GM13977 (cell line): ENCODE measurements at regions not wholly inside any gene's neighbourhood (a gene's known extent, or its start where the extent isn't known, plus 50 kb on each side); places are given as distances from the start of the nearest gene placed in this dataset.
A peak's percentile ranks its signal among the peaks of the same experiment; 100 is the strongest.

Source experiments
- DNase-seq: peaks from one replicate; pipeline ENCODE4 v3.0.0; 2012; ENCODE audit warnings: low spot score
- CTCF ChIP-seq: IDR thresholded peaks from 2 replicates; pipeline ENCODE4 v1.5.1; 2012; ENCODE audit warnings: mild to moderate bottlenecking, control low read depth; ENCODE audit not compliant: insufficient read depth; ENCODE audit errors: extremely low read depth, missing control alignments
- in situ Hi-C: fragments of 300-500 bp; cut with MboI; formaldehyde crosslinking; loops from one replicate; pipeline ENCODE4 v1.12.0; 2022; ENCODE audit warnings: low sequenced_read_pairs, low pct_unique_long_range_greater_than_20kb, mixed read lengths, inconsistent platforms; ENCODE audit not compliant: unreplicated experiment

DNA sequence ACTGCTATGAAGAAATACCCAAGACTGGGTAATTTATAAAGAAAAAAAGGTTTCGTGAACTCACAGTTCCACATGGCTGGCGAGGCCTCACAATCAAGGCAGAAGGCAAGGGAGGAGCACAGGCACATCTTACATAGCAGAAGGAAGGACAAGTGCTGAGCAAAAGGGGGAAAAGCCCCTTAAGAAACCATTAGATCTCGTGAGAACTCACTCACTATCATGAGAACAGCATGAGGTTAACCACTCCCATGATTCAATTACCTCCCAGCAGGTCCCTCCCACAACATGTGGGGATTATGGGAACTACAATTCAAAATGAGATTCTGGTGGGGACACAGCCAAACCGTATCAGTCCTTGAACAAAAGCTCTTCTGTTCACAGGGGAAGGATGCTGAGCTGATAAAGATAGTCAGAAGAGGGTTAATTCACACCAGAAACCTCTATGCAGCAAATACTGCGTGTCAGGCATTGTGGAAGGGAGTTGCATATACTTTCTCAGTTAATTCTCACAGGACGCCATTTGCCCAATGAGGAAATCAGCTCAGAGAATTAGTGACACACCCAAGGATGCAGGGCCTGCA is 246.2 kb downstream of the FOXO1 start:
- in situ Hi-C loops: no loop called here
- no peak for DNase-seq
- TF ChIP-seq CTCF: no peak

DNA sequence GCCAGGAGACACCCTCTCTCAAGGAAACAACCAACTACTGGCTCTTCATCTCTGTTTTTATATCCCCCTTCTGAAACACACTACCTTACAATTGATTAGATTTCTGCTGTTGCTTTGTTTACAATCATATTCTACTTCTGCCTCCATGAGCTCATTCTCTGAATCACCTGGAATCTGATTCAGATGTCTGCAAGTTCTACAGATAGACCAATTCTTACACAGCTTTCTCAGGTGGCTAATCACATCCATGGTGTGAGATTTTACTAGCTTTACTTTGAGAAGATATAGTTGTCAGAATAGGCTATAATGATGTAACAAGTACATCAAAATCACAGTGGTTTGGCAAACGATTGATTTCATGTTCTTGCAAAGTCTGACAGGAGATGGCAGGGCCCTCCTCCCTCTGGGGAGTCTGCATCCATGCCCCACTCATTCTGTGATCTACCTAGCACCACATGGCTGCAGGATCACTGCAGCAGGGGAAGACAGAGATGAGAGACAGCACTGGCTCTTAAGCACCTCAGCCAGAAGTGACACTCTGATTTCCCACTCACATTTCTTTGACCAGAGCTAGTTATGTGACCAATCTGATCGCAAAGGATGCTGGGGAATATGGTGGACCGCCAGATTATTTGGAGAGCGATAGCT is 243.7 kb downstream of the FOXO1 start:
- DNase-seq: no peak
- in situ Hi-C loops: no loop called here
- TF ChIP-seq CTCF: no peak

DNA sequence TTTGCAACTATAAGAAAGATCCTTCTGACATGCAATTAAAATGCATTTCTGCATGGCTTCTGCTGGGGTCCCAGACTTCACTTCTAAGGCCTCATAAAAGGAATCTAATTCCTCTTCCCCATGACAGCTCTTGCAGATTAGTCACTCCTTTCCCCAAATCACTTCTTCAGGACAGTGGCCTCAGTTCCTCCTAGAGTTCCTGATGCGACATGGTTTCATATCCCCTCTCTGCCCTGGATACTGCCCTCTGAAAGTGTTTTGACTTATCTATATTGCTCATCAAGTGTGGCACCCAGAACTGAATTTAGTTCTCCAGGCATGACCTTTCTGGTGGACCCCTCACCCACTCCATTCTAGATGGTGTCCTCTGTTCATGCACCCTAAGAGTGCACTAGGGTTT is 238.1 kb downstream of the FOXO1 start:
- DNase-seq: no peak
- in situ Hi-C loops: no loop called here
- TF ChIP-seq CTCF: no peak

DNA sequence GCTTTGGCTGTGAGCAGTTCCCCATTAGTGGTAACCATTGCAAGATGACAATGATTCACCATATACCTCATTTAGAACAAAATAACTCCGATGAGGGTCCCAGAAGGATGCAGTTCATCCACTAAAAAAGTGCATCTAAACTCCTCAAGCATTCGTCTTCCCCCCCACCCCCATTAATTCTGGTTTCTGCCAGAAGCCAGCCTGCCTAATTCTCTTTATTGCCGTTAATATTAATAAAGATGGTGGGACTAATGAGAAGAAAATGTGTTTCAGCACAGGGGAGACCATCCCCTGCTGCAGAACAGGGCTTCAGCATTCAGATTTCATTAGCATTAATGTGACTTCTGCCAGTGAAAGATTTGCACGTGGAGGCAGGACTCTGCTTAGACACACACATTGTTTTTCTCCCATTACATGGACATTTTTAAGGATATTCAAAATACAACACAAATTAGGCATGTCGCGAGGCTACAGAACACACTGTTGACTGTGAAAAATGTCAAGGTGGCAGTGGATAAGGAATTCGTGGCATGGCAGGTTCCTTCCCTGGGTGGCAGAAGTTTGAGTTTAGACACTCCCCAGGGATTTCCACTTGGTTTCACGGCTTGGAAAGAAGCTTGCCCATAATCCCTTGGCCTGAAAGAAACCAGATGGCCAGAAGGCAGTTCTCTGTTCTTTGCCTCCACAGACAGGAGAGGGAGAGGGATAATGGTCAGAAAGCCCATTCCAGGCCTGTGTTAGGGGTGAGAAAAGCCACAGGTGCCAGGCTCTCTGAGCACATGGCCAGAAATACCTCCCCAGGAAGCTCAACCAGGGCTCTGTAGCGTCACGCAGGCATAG is 236.5 kb downstream of the FOXO1 start:
- in situ Hi-C loops: no loop called here
- TF ChIP-seq CTCF: no peak
- no peak for DNase-seq

DNA sequence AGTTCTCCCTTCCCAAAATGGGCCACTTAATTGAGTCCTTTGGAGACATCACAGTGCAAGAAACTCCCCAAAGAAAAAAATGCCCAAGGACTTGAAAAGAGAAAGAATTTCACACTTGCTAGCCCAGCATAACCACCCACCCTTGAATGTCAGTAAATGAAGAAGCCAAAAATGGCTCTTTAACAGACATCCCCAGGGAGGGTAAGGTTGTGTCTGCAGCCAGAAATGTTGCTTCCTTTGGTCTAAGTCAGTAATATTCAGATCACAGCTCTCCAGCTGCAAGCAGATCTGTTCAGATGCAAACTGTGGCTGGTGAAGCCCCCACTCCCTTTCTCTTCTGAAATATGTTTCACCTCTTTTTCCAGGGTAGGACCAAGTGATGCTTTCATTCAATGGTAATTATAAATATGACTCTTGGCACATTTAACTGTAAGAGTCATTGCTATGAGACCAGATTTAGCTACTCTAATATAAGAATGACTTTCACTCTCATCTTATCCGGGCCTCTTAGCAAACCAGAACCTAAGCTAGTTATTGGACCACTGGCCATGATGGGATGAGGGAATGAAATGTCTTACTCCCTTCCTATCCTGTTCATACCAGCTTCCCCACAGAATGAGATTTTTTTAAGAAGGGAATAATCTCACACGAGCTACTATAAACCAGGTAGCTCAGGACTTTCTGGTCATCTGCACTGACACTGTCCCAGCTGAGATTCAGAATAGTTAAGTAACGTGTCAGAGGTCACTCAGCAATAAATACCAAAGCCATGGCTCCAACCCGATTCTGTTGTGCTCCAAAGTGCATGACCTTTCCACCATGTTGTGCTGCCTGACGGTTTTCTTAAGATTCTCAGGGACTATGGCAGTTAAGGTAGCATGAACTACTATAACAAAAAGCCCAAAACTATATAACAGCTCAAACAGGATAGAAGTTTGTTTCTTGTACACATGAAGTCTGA is 234.1 kb downstream of the FOXO1 start:
- in situ Hi-C loops: no loop called here
- peak; percentile 33 for DNase-seq
- no peak for TF ChIP-seq CTCF

- no peak for DNase-seq
- in situ Hi-C loops: no loop called here
- TF ChIP-seq CTCF: no peak
These were observed 233.4 kb downstream of the FOXO1 start for GRCh38 chr13:40433001-40433400.
